Middle frontal gyrus (tissue), 1 donor: ENCODE measurements at regions not wholly inside any gene's neighbourhood (a gene's known extent, or its start where the extent isn't known, plus 50 kb on each side); places are given as distances from the start of the nearest gene placed in this dataset.

Experiments
- DNase-seq: peaks from one replicate; pipeline ENCODE4 v3.0.0-alpha.2; 2015; ENCODE audit warnings: low spot score; ENCODE audit errors: extremely low spot score

DNA sequence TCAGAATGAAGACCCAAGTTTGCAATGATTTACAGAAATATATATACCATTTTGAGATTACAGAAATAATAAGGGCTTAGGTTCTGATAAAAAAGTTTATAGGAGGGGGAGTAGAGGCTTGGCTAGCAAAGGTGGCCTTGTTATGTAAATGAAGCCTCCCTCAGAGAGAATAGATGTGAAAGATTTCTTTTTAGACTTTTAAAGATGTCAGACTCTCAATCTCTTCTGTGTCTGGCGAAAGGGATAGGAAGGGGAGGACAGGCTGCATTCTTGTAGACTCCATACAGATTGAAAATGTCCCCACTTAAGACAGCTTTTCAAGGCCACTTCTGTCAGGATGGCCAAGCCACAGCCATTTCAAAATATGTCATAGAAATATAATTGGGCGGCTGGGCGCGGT lies 63.1 kb upstream of the CLINT1 start:
- DNase-seq = no peak

DNA sequence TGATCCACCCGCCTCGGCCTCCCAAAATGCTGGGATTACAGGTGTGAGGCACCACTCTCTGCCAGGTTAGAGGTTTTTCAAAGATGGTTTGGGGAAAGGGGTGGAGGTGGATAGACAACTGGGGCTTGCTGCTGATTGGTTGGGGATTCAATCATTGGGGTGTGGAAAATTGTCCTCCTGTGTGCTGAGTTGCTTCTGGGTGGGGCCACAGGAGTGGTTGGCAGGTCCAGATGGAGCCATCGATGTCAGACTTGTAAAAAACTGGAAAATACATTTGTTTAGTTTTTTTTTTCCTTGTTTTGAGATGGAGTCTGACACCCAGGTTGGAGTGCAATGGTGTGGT lies 61.9 kb upstream of the CLINT1 start:
- DNase-seq = no peak

DNA sequence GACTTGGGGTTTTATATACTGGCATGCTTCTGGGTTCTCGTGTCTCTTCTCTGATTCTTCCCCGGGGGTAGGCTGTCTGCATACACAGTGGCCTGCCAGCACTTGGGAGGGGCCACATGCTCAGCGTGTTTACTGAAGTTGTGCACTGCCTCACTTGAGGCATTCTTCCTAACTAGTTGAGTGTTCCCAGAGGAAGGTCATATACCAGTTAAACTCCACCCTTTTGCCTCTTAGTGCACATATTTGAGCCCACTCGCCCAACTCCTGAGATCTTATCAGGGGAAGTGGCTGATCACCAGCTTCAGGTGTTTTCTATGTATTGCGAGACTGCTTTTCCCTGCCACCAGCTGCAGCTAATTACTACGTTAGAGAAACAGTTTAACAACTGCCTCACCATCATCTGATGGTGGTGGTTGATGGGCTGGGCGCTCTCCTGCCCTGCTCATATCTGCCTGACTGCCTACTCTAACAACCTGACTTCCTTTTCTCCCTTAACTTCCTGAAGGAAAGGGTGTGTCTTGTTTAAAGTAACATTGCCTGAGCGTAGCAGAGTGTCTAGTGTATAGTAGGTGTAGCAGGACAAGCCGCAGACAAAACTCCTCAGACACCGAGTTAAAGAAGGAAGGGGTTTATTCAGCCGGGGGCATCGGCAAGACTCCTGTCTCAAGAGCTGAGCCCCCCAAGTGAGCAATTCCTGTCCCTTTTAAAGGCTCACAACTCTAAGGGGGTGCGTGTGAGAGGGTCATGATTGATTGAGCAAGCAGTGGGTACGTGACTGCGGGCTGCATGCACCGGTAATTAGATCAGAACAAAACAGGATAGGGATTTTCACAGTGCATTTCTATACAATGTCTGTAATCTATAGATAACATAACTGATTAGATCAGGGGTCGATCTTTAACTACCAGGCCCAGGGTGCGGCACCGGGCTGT lies 60.1 kb upstream of the CLINT1 start:
- no peak for DNase-seq

DNA sequence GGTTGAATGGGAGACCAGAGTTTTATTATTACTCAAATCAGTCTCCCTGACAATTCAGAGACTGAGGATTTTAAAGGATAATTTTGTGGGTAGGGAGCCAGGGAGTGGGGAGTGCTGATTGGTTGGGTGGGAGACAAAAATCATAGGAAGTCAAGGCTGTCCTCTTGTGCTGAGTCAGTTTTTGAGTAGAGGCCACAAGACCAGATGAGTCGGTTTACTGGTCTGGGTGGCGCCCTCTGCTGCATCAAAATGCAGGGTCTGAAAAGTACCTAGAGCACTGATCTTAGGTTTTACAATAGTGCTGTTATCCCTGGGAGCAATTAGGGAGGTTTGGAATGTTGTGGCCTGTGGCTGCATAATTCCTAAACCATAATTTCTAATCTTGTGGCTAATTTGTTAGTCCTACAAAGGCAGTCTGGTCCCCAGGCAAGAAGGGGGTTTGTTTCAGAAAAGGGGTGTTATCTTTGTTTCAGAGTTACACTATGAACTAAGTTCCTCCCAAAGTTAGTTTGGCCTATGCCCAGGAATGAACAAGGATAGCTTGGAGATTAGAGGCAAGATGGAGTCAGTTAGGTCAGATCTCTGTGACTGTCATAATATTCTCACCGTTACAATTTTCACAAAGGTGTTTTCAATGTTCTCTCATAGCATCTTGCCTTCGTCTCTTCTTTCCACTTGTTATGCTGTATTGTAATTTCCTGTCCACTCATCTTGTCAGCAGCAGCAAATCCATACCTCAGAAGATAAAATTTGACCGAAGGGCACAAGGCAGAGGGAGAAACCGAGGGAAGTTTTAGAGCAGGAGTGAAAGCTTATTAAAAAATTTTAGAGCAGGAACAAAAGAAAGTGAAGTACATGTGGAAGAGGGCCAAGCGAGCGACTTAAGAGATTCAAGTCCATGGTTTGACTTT lies 59.2 kb upstream of the CLINT1 start:
- DNase-seq = no peak

DNA sequence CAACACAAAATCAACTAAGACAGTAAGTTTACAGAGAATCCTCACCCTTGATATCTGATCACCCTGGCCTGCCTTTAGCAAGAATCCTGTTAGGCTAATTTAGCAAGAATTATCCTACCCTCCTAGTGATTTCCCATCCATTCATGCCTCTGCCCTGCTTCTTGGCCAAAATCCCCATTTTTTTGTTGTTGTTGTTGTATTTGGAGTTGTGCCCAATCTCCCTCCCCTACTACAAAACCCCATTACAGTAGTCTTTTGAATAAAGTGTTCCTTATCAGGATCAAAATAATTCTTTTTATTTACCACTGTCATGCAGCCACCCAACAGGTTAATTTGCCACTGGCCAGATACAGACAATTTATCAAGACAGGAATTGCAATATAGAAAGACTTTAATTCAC lies 58.5 kb upstream of the CLINT1 start:
- DNase-seq = no peak

DNA sequence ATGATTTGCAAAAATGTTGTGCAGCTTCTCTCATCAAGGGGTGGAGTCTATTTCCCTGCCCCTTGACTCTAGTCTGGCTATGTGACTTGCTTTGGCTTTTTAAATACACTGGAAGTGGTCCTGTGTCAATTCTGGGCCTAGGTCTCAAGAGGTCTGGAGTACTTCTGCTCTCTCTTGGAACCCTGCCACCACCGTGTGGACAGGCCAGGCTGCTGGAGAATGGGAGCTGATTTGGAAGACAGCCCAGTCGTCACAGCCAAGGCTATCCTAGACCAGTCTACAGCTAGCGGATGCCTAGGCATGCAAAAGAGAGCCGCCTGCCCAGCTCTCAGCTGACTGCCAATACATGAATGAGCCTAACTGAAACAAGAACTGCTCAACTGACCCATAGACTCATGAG lies 56.7 kb upstream of the CLINT1 start:
- DNase-seq = peak; percentile 44

DNA sequence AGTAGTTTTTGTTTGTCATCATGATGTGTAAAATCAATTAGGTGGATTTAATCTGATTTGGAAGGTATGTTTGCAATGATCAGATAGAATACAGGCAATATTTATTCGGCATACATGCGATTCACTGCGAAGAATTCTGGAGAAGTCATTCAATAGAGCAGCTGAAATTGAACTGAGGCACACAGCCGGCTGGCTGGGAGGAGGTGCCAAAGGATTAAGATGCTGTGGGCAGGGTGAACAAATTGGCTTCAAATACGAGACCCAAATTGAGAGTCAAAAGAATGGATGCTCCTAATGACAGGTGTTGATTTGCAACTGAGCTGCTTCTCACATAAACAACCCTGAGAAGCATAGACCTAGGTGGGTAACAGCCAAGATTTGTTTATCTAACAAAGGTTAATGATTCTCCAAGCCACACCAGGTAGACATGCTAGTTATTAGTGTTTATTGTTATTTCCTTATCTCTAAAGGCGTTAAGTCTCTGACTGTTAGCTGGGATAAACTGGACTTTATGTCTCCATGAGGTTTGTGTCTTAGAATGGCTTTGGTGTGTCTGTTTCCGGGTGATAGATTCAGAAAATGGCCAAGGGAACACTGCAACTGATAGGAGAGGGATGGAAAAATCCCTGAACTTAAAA lies 55.3 kb upstream of the CLINT1 start:
- no peak for DNase-seq

DNA sequence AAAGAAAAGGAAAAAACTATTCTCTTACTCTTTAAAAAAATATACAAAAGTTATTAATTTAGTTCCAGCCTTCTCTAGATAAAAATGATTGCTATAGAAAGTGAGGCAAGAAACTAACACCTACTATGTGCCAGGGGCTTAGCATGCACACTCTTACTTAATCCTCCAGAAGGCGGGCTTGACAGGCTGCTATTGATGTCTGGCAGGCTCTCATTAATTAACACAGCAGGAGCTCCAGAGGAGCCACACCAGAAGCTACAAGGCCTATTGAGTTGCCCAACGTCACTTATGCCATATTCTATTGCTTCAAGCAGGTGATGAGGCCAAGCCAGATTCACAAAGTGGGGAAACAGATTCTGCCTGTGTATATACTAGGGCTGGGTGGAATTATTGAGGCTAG lies 54.6 kb upstream of the CLINT1 start:
- no peak for DNase-seq

DNA sequence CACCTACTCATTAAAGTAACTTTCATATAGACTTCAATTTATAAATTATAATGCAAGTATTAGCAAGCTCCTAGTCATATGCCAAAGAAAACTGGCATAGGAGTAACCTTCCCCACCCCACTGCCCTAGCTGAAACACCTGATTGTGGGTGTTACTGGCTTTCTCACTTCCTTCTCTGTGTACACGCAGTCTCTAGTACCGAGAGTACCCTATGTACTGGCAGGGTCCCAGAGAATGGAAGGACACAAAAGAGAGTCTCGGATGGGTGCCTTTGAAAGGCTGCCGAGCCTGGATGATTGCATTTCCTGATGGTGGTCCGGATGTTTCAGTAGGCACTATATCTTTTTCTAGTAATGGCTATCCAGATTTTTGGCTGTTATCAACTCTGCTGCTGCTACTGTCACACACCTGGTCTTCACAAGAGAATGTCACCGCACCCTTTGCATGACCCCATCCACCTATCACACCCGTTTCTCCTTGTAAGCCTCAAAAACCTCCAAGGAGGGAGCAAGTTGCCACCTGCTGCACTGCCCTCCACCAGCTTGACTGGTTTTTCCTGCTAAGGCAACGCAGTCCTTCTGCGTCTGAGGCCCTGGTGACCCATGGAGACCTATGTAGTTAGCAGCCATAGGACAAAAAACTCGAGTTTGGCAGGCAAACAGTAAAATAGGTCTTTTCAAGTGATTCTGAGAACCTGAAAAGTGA lies 53.8 kb upstream of the CLINT1 start:
- no peak for DNase-seq

DNA sequence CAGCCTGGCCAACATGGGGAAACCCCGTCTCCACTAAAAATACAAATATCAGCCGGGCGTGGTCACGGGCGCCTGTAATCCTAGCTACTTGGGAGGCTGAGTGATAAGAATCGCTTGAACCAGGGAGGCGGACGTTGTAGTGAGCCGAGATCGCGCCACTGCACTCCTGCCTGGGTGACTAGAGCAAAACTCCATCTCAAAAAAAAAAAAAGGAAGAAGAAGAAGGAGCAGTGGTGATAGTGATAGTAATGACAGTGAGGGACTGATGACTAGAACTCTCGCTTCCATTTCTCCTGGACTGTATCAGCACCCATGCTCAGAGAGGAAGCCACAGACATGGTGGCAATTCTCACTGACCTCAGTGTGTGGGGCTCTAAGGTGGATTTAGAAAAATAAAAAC lies 52.6 kb upstream of the CLINT1 start:
- DNase-seq = no peak
